Panc1 (cell line): ENCODE measurements at regions not wholly inside any gene's neighbourhood (a gene's known extent, or its start where the extent isn't known, plus 50 kb on each side); places are given as distances from the start of the nearest gene placed in this dataset.

Experiments
- ATAC-seq: fragments of 200-7000 bp; cut with Tn5 transposase; 2 replicates; pipeline ENCODE4 v1.9.1; 2020; ENCODE audit warnings: mild to moderate bottlenecking, moderate library complexity
- BruUV-seq: library from RNA; stranded (reverse); fragments of 400-500 nt; replicated peaks from 2 replicates; lab custom pipeline; 2021; lab: Mats Ljungman, UMichigan
- CTCF ChIA-PET: fragments of 300-600 bp; sonication (Branson Sonifier 250); formaldehyde crosslinking; loops from one replicate; lab custom pipeline; 2022; ENCODE audit warnings: antibody characterized with exemption; lab: Charles Lee
- POLR2A ChIA-PET: fragments of 300-600 bp; sonication (Branson Sonifier 250); formaldehyde crosslinking; loops from one replicate; lab custom pipeline; 2022; ENCODE audit warnings: antibody characterized with exemption; lab: Charles Lee
- DNase-seq: peaks from one replicate; pipeline ENCODE4 v3.0.0-alpha.2; 2010; ENCODE audit warnings: low read depth, low spot score
- H3K27ac ChIP-seq: 2 replicates; pipeline ENCODE4 v1.5.1; 2011; ENCODE audit warnings: mild to moderate bottlenecking, low read length, inconsistent platforms
- H3K27me3 ChIP-seq: fragments of 200-500 bp; sonication (Bioruptor generic); 2 replicates; pipeline ENCODE4 v1.6.0; 2014; ENCODE audit warnings: low read length, inconsistent platforms; ENCODE audit not compliant: control insufficient read depth, insufficient read depth
- H3K36me3 ChIP-seq: fragments of 200-500 bp; sonication (Bioruptor generic); 2 replicates; pipeline ENCODE4 v1.5.1; 2014; ENCODE audit warnings: inconsistent platforms, mild to moderate bottlenecking, low read length, moderate library complexity; ENCODE audit not compliant: control insufficient read depth, insufficient read depth
- H3K4me1 ChIP-seq: 2 replicates; pipeline ENCODE4 v1.5.1; 2011; ENCODE audit warnings: inconsistent platforms, mild to moderate bottlenecking, low read length, moderate library complexity; ENCODE audit not compliant: control insufficient read depth, insufficient read depth
- H3K4me3 ChIP-seq, 2 experiments: 2 replicates each; pipeline ENCODE4 v1.5.1; 2011 to 2012; ENCODE audit warnings: low read depth in 2 of 2, low read length in 2 of 2, mild to moderate bottlenecking in 2 of 2, inconsistent platforms in 1 of 2, moderate library complexity in 1 of 2
- H3K9me3 ChIP-seq: fragments of 200-500 bp; sonication (Bioruptor generic); 2 replicates; pipeline ENCODE4 v1.5.1; 2014; ENCODE audit warnings: low read depth, mild to moderate bottlenecking, inconsistent platforms, low read length, moderate library complexity; ENCODE audit not compliant: control insufficient read depth, insufficient read depth
- POLR2AphosphoS5 ChIP-seq: IDR thresholded peaks from 2 replicates; pipeline ENCODE4 v1.6.1; 2012; ENCODE audit warnings: mild to moderate bottlenecking, low read depth, low read length, moderate library complexity
- SIN3A ChIP-seq: IDR thresholded peaks from 2 replicates; pipeline ENCODE4 v1.6.1; 2012; ENCODE audit warnings: low read depth, mild to moderate bottlenecking, low read length, moderate library complexity, borderline replicate concordance; ENCODE audit not compliant: insufficient read depth
- TCF7L2 ChIP-seq: IDR thresholded peaks from 2 replicates; pipeline ENCODE4 v1.6.1; 2011; ENCODE audit warnings: mild to moderate bottlenecking, low read depth, low read length, inconsistent platforms
- in situ Hi-C: cut with HindIII; loops from 2 replicates; pipeline ENCODE4 v1.10.0; 2016; ENCODE audit warnings: low sequenced_read_pairs, low pct_unique_long_range_greater_than_20kb
- intact Hi-C: fragments of 100-400 bp; cut with micrococcal nuclease; formaldehyde crosslinking; loops from one replicate; pipeline ENCODE4 v1.10.0; 2022; ENCODE audit not compliant: unreplicated experiment
- TF ChIP-seq, protein P1 (sequence below): fragments of 450-650 bp; IDR thresholded peaks from 2 replicates; pipeline ENCODE4 v1.5.1; 2017; ENCODE audit warnings: mild to moderate bottlenecking
- TF ChIP-seq, protein P2 (sequence below), 2 experiments: IDR thresholded peaks; 2 replicates each; pipeline ENCODE4 v1.6.1; 2011 to 2012; ENCODE audit warnings: low read depth in 2 of 2, control low read depth in 1 of 2, low read length in 1 of 2, mild to moderate bottlenecking in 1 of 2, moderate library complexity in 1 of 2; ENCODE audit not compliant: insufficient read depth in 1 of 2

DNA sequence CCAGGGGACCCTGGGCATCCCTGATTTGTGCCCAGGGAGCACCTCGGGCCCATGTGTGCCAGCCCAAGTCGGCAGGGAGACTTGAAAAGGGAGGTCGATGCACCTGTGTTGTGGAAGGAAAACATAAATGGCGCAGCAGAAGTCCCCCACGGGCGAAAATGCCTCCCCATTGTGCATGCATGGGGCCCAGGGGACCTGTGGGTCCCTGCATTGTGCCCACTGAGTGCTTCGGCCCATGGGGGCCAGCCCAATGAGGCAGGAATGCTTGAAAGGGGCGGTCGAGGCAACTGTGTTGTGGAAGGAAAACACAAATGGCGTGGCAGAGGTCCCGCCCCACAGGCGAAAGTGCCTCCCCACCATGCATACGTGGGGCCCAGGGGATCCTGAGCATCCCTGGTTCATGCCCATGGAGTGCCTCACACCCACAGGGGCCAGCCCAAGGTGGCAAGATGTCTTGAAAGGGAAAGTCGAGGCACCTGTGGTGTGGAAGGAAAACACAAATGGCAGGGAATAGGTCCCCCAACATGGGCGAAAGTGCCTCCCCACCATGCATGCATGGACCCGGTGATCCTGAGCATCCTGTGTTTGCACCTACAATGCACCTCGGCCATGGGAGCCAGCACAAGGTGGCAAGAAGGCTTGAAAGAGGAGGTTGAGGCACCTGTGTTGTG, 368.0 kb downstream of the ALG10 start:
- H3K27ac ChIP-seq = no peak overlapping the region
- H3K4me3 ChIP-seq = no peak overlapping the region
- ATAC-seq (no peak), DNase-seq (no peak)
- ChIA-PET CTCF (no interaction called here), POLR2A (no interaction called here)
- peaks cover 12% of the 10 kb centered on the region; the same call in 1 of the 2 replicates for H3K27me3 ChIP-seq
- no peaks in the 10 kb centered on the region for H3K4me1 ChIP-seq
- H3K9me3 ChIP-seq = no peaks in the 10 kb centered on the region
- BruUV-seq = no TSS peak
- no peak for TF ChIP-seq POLR2AphosphoS5
- in situ Hi-C loops = no loop called here
- no peaks in the 10 kb centered on the region for H3K36me3 ChIP-seq
- intact Hi-C loops = no loop called here

DNA sequence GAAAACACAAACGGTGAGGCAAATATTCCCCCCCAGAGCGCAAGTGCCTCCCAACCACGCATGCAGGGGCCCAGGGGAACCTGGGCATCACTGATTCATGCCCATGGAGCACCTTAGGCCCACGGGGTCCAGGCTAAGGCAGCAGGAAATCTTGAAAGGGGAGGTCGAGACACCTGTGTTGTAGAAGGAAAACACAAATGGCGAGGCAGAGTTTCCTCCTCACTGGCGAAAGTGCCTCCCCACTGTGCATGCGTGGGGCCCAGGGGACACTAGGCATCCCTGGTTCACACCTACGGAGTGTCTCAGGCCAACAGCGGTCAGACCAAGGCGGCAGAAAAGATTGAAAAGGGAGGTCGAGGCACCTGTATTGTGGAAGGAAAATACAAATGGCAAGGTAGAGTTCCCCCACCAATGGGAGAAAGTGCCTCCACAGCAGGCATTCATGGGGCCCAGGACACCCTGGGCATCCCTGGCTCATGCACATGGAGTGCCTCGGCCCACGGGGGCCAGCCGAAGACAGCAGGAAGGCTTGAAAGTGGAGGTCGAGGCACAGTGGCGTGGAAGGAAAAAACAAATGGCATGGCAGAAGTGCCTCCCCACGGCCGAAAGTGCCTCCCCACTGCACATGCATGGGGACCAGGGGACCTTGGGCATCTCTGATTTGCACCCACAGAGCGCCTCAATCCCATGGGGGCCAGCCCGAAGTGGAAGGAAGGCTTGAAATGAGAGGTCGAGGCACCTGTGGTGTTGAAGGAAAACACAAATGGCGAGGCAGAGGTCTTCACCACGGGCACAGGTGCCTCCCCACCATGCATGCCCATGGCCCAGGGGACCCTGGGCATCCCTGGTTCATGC, 368.8 kb downstream of the ALG10 start:
- DNase-seq (no peak), ATAC-seq (no peak)
- ChIA-PET POLR2A (no interaction called here), CTCF (no interaction called here)
- H3K27ac ChIP-seq = no peak overlapping the region
- H3K36me3 ChIP-seq = no peaks in the 10 kb centered on the region
- no peak overlapping the region for H3K4me3 ChIP-seq
- no peaks in the 10 kb centered on the region for H3K9me3 ChIP-seq
- in situ Hi-C loops (no loop called here), intact Hi-C loops (no loop called here)
- no TSS peak for BruUV-seq
- H3K27me3 ChIP-seq = peaks cover 14% of the 10 kb centered on the region; the same call in 1 of the 2 replicates
- H3K4me1 ChIP-seq = no peaks in the 10 kb centered on the region
- TF ChIP-seq, protein P1, sequence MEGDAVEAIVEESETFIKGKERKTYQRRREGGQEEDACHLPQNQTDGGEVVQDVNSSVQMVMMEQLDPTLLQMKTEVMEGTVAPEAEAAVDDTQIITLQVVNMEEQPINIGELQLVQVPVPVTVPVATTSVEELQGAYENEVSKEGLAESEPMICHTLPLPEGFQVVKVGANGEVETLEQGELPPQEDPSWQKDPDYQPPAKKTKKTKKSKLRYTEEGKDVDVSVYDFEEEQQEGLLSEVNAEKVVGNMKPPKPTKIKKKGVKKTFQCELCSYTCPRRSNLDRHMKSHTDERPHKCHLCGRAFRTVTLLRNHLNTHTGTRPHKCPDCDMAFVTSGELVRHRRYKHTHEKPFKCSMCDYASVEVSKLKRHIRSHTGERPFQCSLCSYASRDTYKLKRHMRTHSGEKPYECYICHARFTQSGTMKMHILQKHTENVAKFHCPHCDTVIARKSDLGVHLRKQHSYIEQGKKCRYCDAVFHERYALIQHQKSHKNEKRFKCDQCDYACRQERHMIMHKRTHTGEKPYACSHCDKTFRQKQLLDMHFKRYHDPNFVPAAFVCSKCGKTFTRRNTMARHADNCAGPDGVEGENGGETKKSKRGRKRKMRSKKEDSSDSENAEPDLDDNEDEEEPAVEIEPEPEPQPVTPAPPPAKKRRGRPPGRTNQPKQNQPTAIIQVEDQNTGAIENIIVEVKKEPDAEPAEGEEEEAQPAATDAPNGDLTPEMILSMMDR = no peak
- TF ChIP-seq SIN3A (no peak), POLR2AphosphoS5 (no peak), TCF7L2 (no peak)
- TF ChIP-seq, protein P2, sequence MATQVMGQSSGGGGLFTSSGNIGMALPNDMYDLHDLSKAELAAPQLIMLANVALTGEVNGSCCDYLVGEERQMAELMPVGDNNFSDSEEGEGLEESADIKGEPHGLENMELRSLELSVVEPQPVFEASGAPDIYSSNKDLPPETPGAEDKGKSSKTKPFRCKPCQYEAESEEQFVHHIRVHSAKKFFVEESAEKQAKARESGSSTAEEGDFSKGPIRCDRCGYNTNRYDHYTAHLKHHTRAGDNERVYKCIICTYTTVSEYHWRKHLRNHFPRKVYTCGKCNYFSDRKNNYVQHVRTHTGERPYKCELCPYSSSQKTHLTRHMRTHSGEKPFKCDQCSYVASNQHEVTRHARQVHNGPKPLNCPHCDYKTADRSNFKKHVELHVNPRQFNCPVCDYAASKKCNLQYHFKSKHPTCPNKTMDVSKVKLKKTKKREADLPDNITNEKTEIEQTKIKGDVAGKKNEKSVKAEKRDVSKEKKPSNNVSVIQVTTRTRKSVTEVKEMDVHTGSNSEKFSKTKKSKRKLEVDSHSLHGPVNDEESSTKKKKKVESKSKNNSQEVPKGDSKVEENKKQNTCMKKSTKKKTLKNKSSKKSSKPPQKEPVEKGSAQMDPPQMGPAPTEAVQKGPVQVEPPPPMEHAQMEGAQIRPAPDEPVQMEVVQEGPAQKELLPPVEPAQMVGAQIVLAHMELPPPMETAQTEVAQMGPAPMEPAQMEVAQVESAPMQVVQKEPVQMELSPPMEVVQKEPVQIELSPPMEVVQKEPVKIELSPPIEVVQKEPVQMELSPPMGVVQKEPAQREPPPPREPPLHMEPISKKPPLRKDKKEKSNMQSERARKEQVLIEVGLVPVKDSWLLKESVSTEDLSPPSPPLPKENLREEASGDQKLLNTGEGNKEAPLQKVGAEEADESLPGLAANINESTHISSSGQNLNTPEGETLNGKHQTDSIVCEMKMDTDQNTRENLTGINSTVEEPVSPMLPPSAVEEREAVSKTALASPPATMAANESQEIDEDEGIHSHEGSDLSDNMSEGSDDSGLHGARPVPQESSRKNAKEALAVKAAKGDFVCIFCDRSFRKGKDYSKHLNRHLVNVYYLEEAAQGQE (IDR thresholded peaks at IDR 0.05; ENCODE audit: insufficient read depth in 1 of 2, low read depth in 2 of 2, low read length in 1 of 2) = no peak
